IMR-90 (cell line): ENCODE measurements at regions not wholly inside any gene's neighbourhood (a gene's known extent, or its start where the extent isn't known, plus 50 kb on each side); places are given as distances from the start of the nearest gene placed in this dataset.

Experiments used
- ATAC-seq: fragments of 200-7000 bp; cut with Tn5 transposase; 2 replicates; pipeline ENCODE4 v1.9.1; 2020; ENCODE audit warnings: low read depth, mild to moderate bottlenecking, moderate library complexity
- BruUV-seq: library from RNA; stranded (reverse); fragments of 400-500 nt; replicated peaks from 2 replicates; lab custom pipeline; 2021; lab: Mats Ljungman, UMichigan
- CTCF ChIA-PET: fragments of 300-600 bp; formaldehyde crosslinking; extraction: SDS; loops from one replicate; lab custom pipeline; 2021; ENCODE audit warnings: antibody characterized with exemption; lab: Yijun Ruan, JAX
- POLR2A ChIA-PET: fragments of 300-600 bp; sonication (Branson Sonifier 250); formaldehyde crosslinking; loops from one replicate; lab custom pipeline; 2022; ENCODE audit warnings: antibody characterized with exemption; ENCODE audit not compliant: unreplicated experiment; lab: Charles Lee
- DNase-seq: peaks from one replicate; pipeline ENCODE4 v3.0.0; 2013
- H2AFZ ChIP-seq: replicated peaks from 2 replicates; pipeline ENCODE3; 2013; ENCODE audit warnings: low read length, mild to moderate bottlenecking; ENCODE audit not compliant: poor library complexity
- H2AK5ac ChIP-seq: 2 replicates; pipeline ENCODE4 v1.6.1; 2013; ENCODE audit warnings: low read depth, low read length, inconsistent platforms
- H2AK9ac ChIP-seq: replicated peaks from 2 replicates; pipeline ENCODE3; 2013; ENCODE audit warnings: mild to moderate bottlenecking, low read depth, low read length, moderate library complexity; ENCODE audit not compliant: poor library complexity
- H2BK120ac ChIP-seq: 2 replicates; pipeline ENCODE4 v1.6.1; 2013; ENCODE audit warnings: low read depth, low read length, inconsistent platforms
- H2BK15ac ChIP-seq: 3 replicates; pipeline ENCODE4 v1.6.1; 2013; ENCODE audit warnings: low read depth, low read length, inconsistent platforms
- H2BK20ac ChIP-seq: 2 replicates; pipeline ENCODE4 v1.6.1; 2013; ENCODE audit warnings: low read depth, mild to moderate bottlenecking, inconsistent platforms, low read length, moderate library complexity
- H2BK5ac ChIP-seq: 2 replicates; pipeline ENCODE4 v1.6.1; 2013; ENCODE audit warnings: mild to moderate bottlenecking, low read depth, low read length, inconsistent platforms; ENCODE audit not compliant: poor library complexity, severe bottlenecking
- H3K14ac ChIP-seq: replicated peaks from 2 replicates; pipeline ENCODE4 v1.6.1; 2013; ENCODE audit warnings: low read depth, low read length, inconsistent platforms
- H3K18ac ChIP-seq: 2 replicates; pipeline ENCODE4 v1.6.1; 2013; ENCODE audit warnings: low read depth, low read length, control low read depth
- H3K23ac ChIP-seq: 2 replicates; pipeline ENCODE4 v1.6.1; 2013; ENCODE audit warnings: low read depth, low read length, inconsistent platforms
- H3K27ac ChIP-seq: 2 replicates; pipeline ENCODE4 v1.5.1; 2013; ENCODE audit warnings: mild to moderate bottlenecking, control low read depth, low read length; ENCODE audit not compliant: insufficient read depth
- H3K27me3 ChIP-seq: 2 replicates; pipeline ENCODE4 v1.6.1; 2013; ENCODE audit warnings: low read length; ENCODE audit not compliant: control insufficient read depth, insufficient read depth
- H3K36me3 ChIP-seq: 2 replicates; pipeline ENCODE4 v1.6.1; 2013; ENCODE audit warnings: low read length, mixed read lengths; ENCODE audit not compliant: control insufficient read depth, insufficient read depth
- H3K4ac ChIP-seq: 2 replicates; pipeline ENCODE4 v1.6.1; 2013; ENCODE audit warnings: low read depth, low read length, inconsistent platforms
- H3K4me1 ChIP-seq: 2 replicates; pipeline ENCODE4 v1.6.1; 2013; ENCODE audit warnings: low read length, mixed read lengths; ENCODE audit not compliant: control insufficient read depth, insufficient read depth
- H3K4me2 ChIP-seq: 2 replicates; pipeline ENCODE4 v1.6.1; 2013; ENCODE audit warnings: low read depth, mild to moderate bottlenecking, control low read depth, low read length, moderate library complexity
- H3K4me3 ChIP-seq: 2 replicates; pipeline ENCODE4 v1.5.1; 2013; ENCODE audit warnings: low read depth, mild to moderate bottlenecking, control low read depth, low read length, moderate library complexity; ENCODE audit not compliant: insufficient read depth
- H3K56ac ChIP-seq: 2 replicates; pipeline ENCODE4 v1.6.1; 2013; ENCODE audit warnings: low read length, inconsistent platforms; ENCODE audit not compliant: insufficient read depth; ENCODE audit errors: extremely low read depth
- H3K79me1 ChIP-seq, 2 experiments: 2 replicates each; pipeline ENCODE4 v1.6.1; 2013; ENCODE audit warnings: low read length in 2 of 2, inconsistent platforms in 1 of 2, low read depth in 1 of 2
- H3K9ac ChIP-seq: 2 replicates; pipeline ENCODE4 v1.6.1; 2013; ENCODE audit warnings: low read depth, low read length, control low read depth
- H3K9me1 ChIP-seq: 2 replicates; pipeline ENCODE4 v1.6.1; 2013; ENCODE audit warnings: low read length, inconsistent platforms; ENCODE audit not compliant: insufficient read depth
- H3K9me3 ChIP-seq: 2 replicates; pipeline ENCODE4 v1.6.1; 2013; ENCODE audit warnings: low read length; ENCODE audit not compliant: control insufficient read depth, insufficient read depth
- H4K20me1 ChIP-seq: 2 replicates; pipeline ENCODE4 v1.6.1; 2013; ENCODE audit warnings: low read length, inconsistent platforms; ENCODE audit not compliant: insufficient read depth
- H4K5ac ChIP-seq: 2 replicates; pipeline ENCODE4 v1.6.1; 2013; ENCODE audit warnings: mild to moderate bottlenecking, low read depth, low read length, control low read depth
- H4K8ac ChIP-seq, 2 experiments: 2 replicates each; pipeline ENCODE4 v1.6.1; 2013; ENCODE audit warnings: low read depth in 2 of 2, low read length in 2 of 2, control low read depth in 1 of 2, inconsistent platforms in 1 of 2
- H4K91ac ChIP-seq: 2 replicates; pipeline ENCODE4 v1.6.1; 2013; ENCODE audit warnings: low read depth, low read length, inconsistent platforms; ENCODE audit not compliant: insufficient read depth
- CHD1 ChIP-seq: IDR thresholded peaks from 2 replicates; pipeline ENCODE4 v1.6.1; 2012; ENCODE audit warnings: low read depth, low read length, improper control_type of control experiment
- RCOR1 ChIP-seq: IDR thresholded peaks from 2 replicates; pipeline ENCODE4 v1.6.1; 2012; ENCODE audit warnings: mild to moderate bottlenecking, low read length, improper control_type of control experiment; ENCODE audit not compliant: insufficient replicate concordance
- WGBS, 2 experiments: methylation state at CpG; one replicate each; pipeline versions ENCODE4 v1.1.5 to v1.1.7; 2013; ENCODE audit warnings: missing lambda C conversion rate in 2 of 2; ENCODE audit not compliant: insufficient read length in 1 of 2; ENCODE audit errors: extremely low coverage in 2 of 2; 5-methylcytosine and 5-hydroxymethylcytosine counted together
- dilution Hi-C: fragments of 300-500 bp; cut with HindIII; formaldehyde crosslinking; loops from one replicate; pipeline ENCODE4 v1.14.3; 2018; ENCODE audit warnings: low sequenced_read_pairs; ENCODE audit not compliant: unreplicated experiment
- in situ Hi-C: fragments of 300-500 bp; cut with MboI; formaldehyde crosslinking; loops from 3 replicates; pipeline ENCODE4 v1.14.3; 2019; ENCODE audit warnings: low sequenced_read_pairs, inconsistent platforms, mixed read lengths
- intact Hi-C: fragments of 100-400 bp; cut with micrococcal nuclease; formaldehyde crosslinking; loops from 2 replicates; pipeline ENCODE4 v1.10.0; 2022

GRCh38 chr1:5765483-5765882, 226.7 kb downstream of the NPHP4 start:
- Histone ChIP-seq H3K4me1 (no peaks in the 10 kb centered on the region), H3K23ac (no peak overlapping the region), H4K91ac (no peak overlapping the region), H2AK5ac (no peak overlapping the region), H3K4ac (no peak overlapping the region), H2BK5ac (no peak overlapping the region), H3K4me2 (no peak overlapping the region), H3K9me1 (no peaks in the 10 kb centered on the region), H3K79me1 (no peaks in the 10 kb centered on the region), H2BK20ac (no peak overlapping the region), H3K36me3 (no peaks in the 10 kb centered on the region), H2BK15ac (no peak overlapping the region), H2AK9ac (no peak overlapping the region), H3K9me3 (peaks cover 29% of the 10 kb centered on the region), H4K8ac (no peak overlapping the region), H3K27ac (no peak overlapping the region), H3K14ac (no peak overlapping the region), H2AFZ (no peak overlapping the region), H3K56ac (no peak overlapping the region), H3K4me3 (no peak overlapping the region), H3K9ac (no peak overlapping the region), H3K27me3 (no peaks in the 10 kb centered on the region), H4K5ac (no peak overlapping the region), H3K18ac (no peak overlapping the region), H2BK120ac (no peak overlapping the region), H4K20me1 (no peaks in the 10 kb centered on the region)
- WGBS, 2 experiments, result no CpG with 5 or more reads among the region's 5 CpGs
- BruUV-seq, result no TSS peak
- ATAC-seq (no peak), DNase-seq (no peak)
- no peak for TF ChIP-seq CHD1
- no peak for TF ChIP-seq RCOR1
- dilution Hi-C loops, result no loop called here
- intact Hi-C loops, result no loop called here
- in situ Hi-C loops, result no loop called here
- POLR2A ChIA-PET, result no interaction called here
- CTCF ChIA-PET, result no interaction called here
